A673 (cell line): ENCODE measurements at regions not wholly inside any gene's neighbourhood (a gene's known extent, or its start where the extent isn't known, plus 50 kb on each side); places are given as distances from the start of the nearest gene placed in this dataset.

Experiments
- BruUV-seq: library from RNA; stranded (reverse); fragments of 400-500 nt; replicated peaks from 2 replicates; lab custom pipeline; 2021; lab: Mats Ljungman, UMichigan
- CTCF ChIA-PET: fragments of 300-600 bp; sonication (Branson Sonifier 250); formaldehyde crosslinking; loops from one replicate; lab custom pipeline; 2022; ENCODE audit warnings: antibody characterized with exemption; lab: Charles Lee
- POLR2A ChIA-PET: fragments of 300-600 bp; sonication (Branson Sonifier 250); formaldehyde crosslinking; loops from one replicate; lab custom pipeline; 2022; ENCODE audit warnings: antibody characterized with exemption; ENCODE audit not compliant: low non-redundant PET; lab: Charles Lee
- DNase-seq: peaks from one replicate; pipeline ENCODE4 v3.0.0-alpha.2; 2015; ENCODE audit warnings: low spot score
- H3K27ac ChIP-seq: fragments of 200-600 bp; sonication (generic); 2 replicates; pipeline ENCODE4 v1.5.1; 2016; ENCODE audit warnings: mixed run types, low read depth, mild to moderate bottlenecking, mixed read lengths, antibody characterized with exemption, low read length; ENCODE audit not compliant: poor library complexity, severe bottlenecking
- H3K27me3 ChIP-seq: fragments of 200-600 bp; sonication (generic); replicated peaks from 2 replicates; pipeline ENCODE4 v1.6.1; 2017; ENCODE audit warnings: mixed run types, low read depth, mild to moderate bottlenecking, mixed read lengths, antibody characterized with exemption, low read length; ENCODE audit not compliant: insufficient read depth, poor library complexity
- H3K36me3 ChIP-seq: fragments of 200-600 bp; sonication (generic); 2 replicates; pipeline ENCODE4 v1.6.1; 2016; ENCODE audit warnings: mixed run types, mild to moderate bottlenecking, mixed read lengths, antibody characterized with exemption, low read length; ENCODE audit not compliant: insufficient read depth, poor library complexity, severe bottlenecking
- H3K4me1 ChIP-seq: fragments of 200-600 bp; sonication (generic); 2 replicates; pipeline ENCODE4 v1.6.1; 2017; ENCODE audit warnings: mixed run types, mild to moderate bottlenecking, mixed read lengths, antibody characterized with exemption, low read length; ENCODE audit not compliant: insufficient read depth, poor library complexity, severe bottlenecking
- H3K4me3 ChIP-seq: fragments of 200-600 bp; sonication (generic); 2 replicates; pipeline ENCODE4 v1.5.1; 2016; ENCODE audit warnings: low read depth, mixed run types, mild to moderate bottlenecking, mixed read lengths, low read length; ENCODE audit not compliant: poor library complexity, severe bottlenecking
- H3K9me3 ChIP-seq: fragments of 200-600 bp; sonication (generic); 2 replicates; pipeline ENCODE4 v1.6.1; 2016; ENCODE audit warnings: mixed run types, low read depth, mild to moderate bottlenecking, mixed read lengths, antibody characterized with exemption, low read length; ENCODE audit not compliant: poor library complexity, severe bottlenecking
- EZH2 ChIP-seq: fragments of 200-600 bp; sonication (generic); IDR thresholded peaks from 2 replicates; pipeline ENCODE4 v1.6.1; 2017; ENCODE audit warnings: borderline replicate concordance, low read depth, mild to moderate bottlenecking, mixed read lengths, antibody characterized with exemption, low read length; ENCODE audit not compliant: poor library complexity, severe bottlenecking
- intact Hi-C: fragments of 100-400 bp; cut with micrococcal nuclease; formaldehyde crosslinking; loops from one replicate; pipeline ENCODE4 v1.10.0; 2022; ENCODE audit not compliant: unreplicated experiment
- TF ChIP-seq, protein P1 (sequence below): fragments of 300-800, 200-600 bp; sonication (generic); conservative IDR thresholded peaks from 2 replicates; pipeline ENCODE4 v1.5.1; 2017; ENCODE audit warnings: low read depth, mild to moderate bottlenecking, antibody characterized with exemption, low read length, moderate library complexity, mixed read lengths

DNA sequence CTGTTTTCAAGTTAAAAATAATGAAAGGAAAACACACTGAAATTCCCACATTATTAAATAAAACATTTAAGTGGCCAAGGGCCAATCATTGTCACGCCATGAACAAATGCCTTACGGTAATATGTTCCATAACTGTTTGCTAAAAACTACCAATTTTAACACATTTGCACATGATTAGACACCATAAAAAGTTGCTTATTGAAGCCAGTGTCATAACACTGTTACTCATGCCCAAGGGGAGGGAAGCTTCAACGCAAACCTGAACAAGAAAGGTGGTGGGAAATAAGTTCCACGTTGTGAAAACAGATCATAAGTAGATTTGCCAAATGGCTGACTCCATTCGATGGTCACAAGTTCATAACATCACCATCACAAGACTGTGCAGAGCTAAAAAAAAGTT is 739.3 kb upstream of the FAM241A start:
- POLR2A ChIA-PET, result no interaction called here
- CTCF ChIA-PET, result no interaction called here

DNA sequence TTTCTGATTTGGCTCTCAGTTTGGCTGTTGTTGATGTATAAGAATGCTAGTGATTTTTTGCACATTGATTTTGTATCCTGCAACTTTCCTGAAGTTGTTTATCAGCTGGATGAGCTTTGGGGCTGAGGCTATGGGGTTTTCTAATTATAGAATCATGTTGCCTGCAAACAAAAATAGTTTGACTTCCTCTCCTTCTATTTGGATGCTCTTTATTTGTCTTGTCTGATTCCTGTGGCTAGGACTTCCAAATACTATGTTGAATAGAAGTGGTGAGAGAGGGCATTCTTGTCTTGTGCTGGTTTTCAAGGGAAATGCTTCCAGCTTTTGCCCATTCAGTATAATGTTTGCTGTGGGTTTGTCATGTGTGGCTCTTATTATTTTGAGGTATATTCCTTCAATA is 734.7 kb upstream of the FAM241A start:
- no TSS peak for BruUV-seq
- no peak overlapping the region for H3K4me3 ChIP-seq
- H3K36me3 ChIP-seq, result no peaks in the 10 kb centered on the region
- TF ChIP-seq, protein P1, sequence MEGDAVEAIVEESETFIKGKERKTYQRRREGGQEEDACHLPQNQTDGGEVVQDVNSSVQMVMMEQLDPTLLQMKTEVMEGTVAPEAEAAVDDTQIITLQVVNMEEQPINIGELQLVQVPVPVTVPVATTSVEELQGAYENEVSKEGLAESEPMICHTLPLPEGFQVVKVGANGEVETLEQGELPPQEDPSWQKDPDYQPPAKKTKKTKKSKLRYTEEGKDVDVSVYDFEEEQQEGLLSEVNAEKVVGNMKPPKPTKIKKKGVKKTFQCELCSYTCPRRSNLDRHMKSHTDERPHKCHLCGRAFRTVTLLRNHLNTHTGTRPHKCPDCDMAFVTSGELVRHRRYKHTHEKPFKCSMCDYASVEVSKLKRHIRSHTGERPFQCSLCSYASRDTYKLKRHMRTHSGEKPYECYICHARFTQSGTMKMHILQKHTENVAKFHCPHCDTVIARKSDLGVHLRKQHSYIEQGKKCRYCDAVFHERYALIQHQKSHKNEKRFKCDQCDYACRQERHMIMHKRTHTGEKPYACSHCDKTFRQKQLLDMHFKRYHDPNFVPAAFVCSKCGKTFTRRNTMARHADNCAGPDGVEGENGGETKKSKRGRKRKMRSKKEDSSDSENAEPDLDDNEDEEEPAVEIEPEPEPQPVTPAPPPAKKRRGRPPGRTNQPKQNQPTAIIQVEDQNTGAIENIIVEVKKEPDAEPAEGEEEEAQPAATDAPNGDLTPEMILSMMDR, result no peak
- no peak for TF ChIP-seq EZH2
- no peaks in the 10 kb centered on the region for H3K9me3 ChIP-seq
- H3K27me3 ChIP-seq, result no peaks in the 10 kb centered on the region
- ChIA-PET POLR2A (no interaction called here), CTCF (no interaction called here)
- intact Hi-C loops, result no loop called here
- no peak overlapping the region for H3K27ac ChIP-seq
- no peaks in the 10 kb centered on the region for H3K4me1 ChIP-seq
- DNase-seq, result no peak

More for the DNA sequence above, 739.3 kb upstream of the FAM241A start:
- Histone ChIP-seq H3K4me1 (peaks cover 3% of the 10 kb centered on the region), H3K27ac (no peak overlapping the region), H3K4me3 (no peak overlapping the region), H3K27me3 (no peaks in the 10 kb centered on the region), H3K36me3 (no peaks in the 10 kb centered on the region), H3K9me3 (no peaks in the 10 kb centered on the region)
- no peak for TF ChIP-seq EZH2
- TF ChIP-seq, protein P1, result no peak
- intact Hi-C loops, result no loop called here
- no TSS peak for BruUV-seq
- DNase-seq, result no peak

DNA sequence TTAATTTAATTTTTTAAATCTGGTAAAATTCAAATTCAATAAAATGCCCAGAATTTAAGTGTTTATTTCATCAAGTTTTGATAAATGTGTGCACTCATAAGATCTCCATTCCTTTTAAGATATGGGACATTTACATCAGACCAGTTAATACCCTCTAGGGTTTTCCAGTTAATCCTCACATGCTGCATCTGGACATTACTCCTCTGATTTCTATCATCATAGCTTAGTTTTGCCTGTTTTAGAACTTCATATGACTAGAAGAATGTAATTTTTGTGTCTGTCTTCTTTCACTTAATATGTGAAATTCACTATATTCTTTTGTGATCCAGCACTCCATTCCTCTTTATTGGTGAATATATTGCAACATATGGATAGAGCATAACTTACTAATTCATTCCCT is 727.7 kb upstream of the FAM241A start:
- Histone ChIP-seq H3K4me3 (no peak overlapping the region), H3K4me1 (no peaks in the 10 kb centered on the region), H3K36me3 (no peaks in the 10 kb centered on the region), H3K9me3 (no peaks in the 10 kb centered on the region), H3K27ac (no peak overlapping the region), H3K27me3 (no peaks in the 10 kb centered on the region)
- CTCF ChIA-PET, result no interaction called here
- POLR2A ChIA-PET, result no interaction called here
- no peak for DNase-seq
- TF ChIP-seq, protein P1, result no peak
- no peak for TF ChIP-seq EZH2
- intact Hi-C loops, result no loop called here
- no TSS peak for BruUV-seq
